Medulla oblongata (tissue), 1 donor: ENCODE measurements at regions not wholly inside any gene's neighbourhood (a gene's known extent, or its start where the extent isn't known, plus 50 kb on each side); places are given as distances from the start of the nearest gene placed in this dataset.

ENCODE experiments used
- DNase-seq: peaks from one replicate; pipeline ENCODE4 v3.0.0-alpha.2; 2015; ENCODE audit errors: extremely low spot score

GRCh38 chr15:62469478-62469873 lies 304.4 kb upstream of the C2CD4B start:
- peak; percentile 54 for DNase-seq

GRCh38 chr15:62469874-62470688 lies 305.0 kb upstream of the C2CD4B start:
- peak; percentile 38 for DNase-seq

DNA sequence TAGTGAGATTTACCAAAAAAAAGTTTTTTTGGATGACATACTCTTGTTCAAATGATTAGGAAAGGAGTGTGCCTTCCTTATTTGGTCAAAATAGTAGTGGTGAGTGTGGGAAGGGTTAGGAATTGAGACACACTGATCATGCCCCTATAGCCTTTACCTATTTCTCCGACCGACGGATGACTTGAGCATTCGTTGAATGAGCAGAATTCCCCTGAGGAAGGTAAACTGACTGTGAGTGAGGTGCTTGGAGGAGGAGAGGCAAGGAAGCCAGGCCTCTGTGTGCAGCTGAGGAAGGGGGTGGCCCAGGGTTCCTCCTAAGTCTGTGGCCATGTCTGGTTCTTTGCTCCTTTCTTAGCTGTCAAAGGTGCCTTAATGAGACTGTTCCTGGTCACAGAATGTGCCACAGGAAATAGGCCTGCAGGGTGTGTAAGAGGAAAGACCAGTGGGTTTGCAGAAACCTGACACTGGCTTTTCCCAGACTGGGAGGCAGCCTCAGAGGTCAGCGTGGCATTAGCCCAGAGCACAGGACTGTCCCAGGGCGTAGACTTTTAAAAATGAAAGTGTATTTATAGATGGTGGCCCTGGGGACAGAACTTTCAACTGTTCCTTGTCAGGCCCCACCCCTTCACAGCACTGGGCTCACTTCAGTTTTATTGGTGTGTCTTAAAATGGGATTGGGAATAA lies 307.7 kb upstream of the C2CD4B start:
- no peak for DNase-seq

- DNase-seq, result no peak
These were observed 309.1 kb upstream of the C2CD4B start for GRCh38 chr15:62474021-62474770.

- DNase-seq, result no peak
These were observed 309.7 kb upstream of the C2CD4B start for GRCh38 chr15:62474771-62475124.

DNA sequence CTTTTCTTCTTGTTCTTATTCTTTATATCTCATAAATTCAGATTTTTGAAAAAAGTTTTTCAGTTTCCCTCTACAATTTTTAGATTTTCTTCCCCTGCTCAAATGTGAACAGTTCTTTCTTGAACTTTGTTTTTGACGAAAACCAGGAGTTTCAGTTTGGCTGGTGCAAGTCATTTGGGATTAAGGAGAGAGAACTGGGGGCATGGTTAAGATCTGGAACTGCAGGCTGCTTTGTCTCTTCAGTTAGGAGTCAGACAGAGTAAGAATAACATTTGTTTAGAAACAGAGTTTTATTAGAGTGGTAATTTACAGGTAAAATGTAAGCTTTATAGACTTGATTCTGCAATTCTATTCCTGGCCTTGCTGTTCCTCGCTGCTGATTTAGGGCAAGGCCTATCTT lies 310.5 kb upstream of the C2CD4B start:
- no peak for DNase-seq

- DNase-seq, result no peak
These were observed 311.1 kb upstream of the C2CD4B start for GRCh38 chr15:62476163-62476562.

DNA sequence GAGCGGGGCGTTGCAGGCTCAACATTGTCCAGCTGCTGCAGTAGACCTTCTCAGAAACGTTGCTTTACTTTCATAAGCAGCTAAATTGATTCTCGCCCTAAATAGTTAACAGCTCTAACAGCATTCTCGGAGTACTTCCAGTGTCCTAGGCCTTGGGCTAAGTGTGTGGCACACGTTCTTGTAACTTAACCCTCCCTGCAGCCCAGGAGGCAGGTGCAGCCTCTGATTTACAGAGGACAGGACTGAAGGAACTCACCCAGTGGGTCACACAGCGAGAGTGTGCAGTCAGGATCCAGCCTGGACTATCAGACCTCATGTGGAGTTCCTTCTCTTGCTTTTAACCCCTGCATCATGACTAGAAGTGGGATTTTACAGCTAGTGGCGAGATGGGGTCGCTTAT lies 312.8 kb upstream of the C2CD4B start:
- DNase-seq, result no peak

- no peak for DNase-seq
These were observed 317.8 kb upstream of the C2CD4B start for GRCh38 chr15:62482785-62483429.

GRCh38 chr15:62483814-62484213 lies 318.7 kb upstream of the C2CD4B start:
- no peak for DNase-seq

DNA sequence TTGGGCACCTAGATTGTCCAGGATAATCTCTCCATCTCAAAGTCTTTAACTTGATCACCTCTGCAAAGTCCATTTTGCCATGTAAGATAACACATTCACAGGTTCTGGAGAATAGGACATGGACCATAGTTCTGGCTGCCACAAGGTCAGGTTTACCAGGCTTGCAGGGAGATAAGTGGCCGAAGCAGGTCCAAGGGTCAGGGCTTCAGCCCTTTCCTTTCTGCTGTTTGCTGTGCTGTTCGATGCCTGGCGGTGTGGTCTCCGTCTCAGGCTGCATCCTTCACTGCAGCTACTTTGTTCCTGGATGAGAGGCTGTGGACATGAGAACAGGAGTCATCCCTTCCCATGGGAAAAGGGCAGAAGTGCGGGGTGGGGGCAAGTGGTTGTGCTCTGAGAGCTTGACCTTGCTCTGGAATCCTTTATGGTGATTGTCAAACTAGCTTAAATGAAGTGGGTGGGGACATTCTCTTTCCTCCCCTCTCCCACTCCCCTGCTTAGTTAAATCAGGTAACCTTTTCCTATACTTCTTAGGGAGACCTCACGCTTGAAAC lies 320.2 kb upstream of the C2CD4B start:
- DNase-seq, result no peak

DNA sequence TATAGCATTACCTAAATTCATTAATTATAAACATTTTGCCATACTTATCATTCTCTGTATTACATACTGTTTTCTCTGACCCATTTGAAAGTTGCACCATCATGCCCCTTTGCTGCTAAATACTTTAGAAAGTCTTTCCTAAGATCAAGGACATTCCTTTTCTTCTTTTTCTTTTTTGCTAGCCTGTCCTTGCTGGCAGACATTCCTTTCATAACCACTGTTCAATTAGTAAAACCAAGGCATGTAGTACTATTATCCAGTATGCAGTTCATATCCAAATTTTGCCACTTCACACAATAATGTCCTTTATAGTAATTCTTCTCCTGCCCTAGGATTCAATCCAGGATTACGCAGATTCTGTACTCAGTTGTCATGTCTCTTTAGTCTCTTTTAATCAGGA lies 321.0 kb upstream of the C2CD4B start:
- no peak for DNase-seq

DNA sequence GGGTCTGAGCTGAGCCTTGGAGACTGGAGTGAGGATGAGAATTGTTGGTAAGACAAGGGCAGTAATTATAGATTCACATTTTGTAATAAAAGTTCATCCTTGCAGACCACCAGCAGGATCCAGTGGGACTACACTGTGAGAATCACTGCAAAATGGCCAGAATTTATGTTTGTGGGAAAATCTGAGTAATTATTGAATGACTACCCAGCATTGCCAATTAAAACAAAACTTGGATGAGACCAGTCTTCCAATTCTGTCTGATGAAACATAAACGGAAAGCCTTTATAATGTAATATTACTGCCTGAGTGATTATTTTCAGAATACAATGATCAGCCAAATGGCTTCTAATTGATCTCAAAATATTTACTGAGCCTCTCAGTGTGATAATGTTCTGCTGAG lies 323.3 kb upstream of the C2CD4B start:
- no peak for DNase-seq

GRCh38 chr15:62491642-62492041 lies 326.6 kb upstream of the C2CD4B start:
- no peak for DNase-seq

DNA sequence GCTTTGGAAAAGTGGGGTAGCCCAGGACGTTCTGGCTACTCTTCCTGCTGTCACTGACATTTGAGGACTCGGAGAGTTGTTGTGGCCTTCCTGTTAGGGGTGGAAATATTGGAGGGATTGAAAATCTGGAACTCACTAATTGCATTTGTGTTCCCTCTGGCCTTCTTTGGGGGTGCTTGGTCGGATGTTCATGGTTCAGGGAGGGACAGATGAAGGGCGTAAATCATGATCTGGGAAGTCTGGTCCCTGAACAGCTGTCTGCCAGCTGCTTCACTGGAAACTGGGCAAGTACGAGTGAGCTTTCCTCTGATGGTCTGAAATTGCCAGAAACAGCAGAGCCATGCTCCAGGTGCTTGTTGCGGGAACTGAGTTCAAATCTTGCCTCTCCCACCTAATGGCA lies 327.8 kb upstream of the C2CD4B start:
- no peak for DNase-seq

DNA sequence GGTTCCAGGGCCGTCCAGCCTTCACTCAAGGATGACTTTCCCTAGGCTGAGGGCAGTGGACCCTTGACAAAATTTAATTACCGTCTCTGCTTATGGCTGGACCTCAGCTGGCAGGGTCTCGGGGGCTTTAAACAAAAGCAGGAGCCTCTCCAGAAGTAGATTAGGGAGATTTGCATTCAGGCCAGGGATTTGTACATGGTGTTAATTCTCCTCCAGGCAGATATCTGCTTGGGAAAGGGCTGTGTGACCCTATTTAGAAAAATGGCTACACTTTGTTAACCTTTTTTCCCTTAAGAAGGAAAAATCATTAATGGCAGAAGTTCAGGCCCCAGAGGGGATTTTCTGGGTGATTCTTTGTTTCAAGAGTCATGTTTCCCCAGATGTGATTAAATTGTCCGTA lies 329.1 kb upstream of the C2CD4B start:
- DNase-seq, result no peak

GRCh38 chr15:62495670-62496614 lies 330.9 kb upstream of the C2CD4B start:
- DNase-seq, result peak; percentile 20

DNA sequence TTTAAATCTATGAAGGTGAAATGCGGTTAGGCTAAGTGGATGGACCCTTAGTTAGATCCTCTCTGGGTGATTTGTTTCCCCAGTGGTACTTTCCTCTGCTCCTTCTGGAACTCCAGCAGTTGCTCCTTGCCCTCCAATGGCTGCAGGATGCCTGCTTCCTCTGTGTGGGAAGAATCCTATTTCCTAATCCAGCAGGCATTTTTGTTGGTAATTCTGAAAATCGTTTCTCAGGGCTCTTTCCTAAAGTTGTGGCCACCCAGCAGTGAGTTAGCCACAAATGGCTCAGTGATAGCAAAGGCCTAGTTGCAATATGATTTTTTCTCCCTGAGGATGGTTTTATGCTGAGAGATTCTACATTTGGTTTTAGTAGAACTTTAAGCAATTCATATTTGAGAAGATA lies 332.3 kb upstream of the C2CD4B start:
- no peak for DNase-seq

GRCh38 chr15:62498278-62498677 lies 333.2 kb upstream of the C2CD4B start:
- DNase-seq, result no peak

- no peak for DNase-seq
These were observed 333.6 kb upstream of the C2CD4B start for GRCh38 chr15:62498712-62499111.

- DNase-seq, result no peak
These were observed 335.2 kb upstream of the C2CD4B start for GRCh38 chr15:62500325-62500724.
